SK-N-SH (cell line): ENCODE measurements at regions not wholly inside any gene's neighbourhood (a gene's known extent, or its start where the extent isn't known, plus 50 kb on each side); places are given as distances from the start of the nearest gene placed in this dataset.

Experiments used
- CHD2 ChIP-seq: fragments of 150-350 bp; IDR thresholded peaks from 2 replicates; pipeline ENCODE4 v1.6.1; 2018; ENCODE audit warnings: low read length; ENCODE audit not compliant: partially characterized antibody
- EZH2phosphoT487 ChIP-seq: fragments of 200-600 bp; sonication (generic); IDR thresholded peaks from 2 replicates; pipeline ENCODE4 v1.6.1; 2017; ENCODE audit warnings: low read depth, mixed run types, mild to moderate bottlenecking, antibody characterized with exemption, moderate library complexity, borderline replicate concordance
- NFIC ChIP-seq: IDR thresholded peaks from 2 replicates; pipeline ENCODE4 v1.4.0; 2012; ENCODE audit warnings: borderline replicate concordance
- POLR2AphosphoS5 ChIP-seq: IDR thresholded peaks from 2 replicates; pipeline ENCODE4 v1.6.1; 2012; ENCODE audit warnings: low read depth, low read length
- RAD21 ChIP-seq: IDR thresholded peaks from 2 replicates; pipeline ENCODE4 v1.6.1; 2012; ENCODE audit warnings: mild to moderate bottlenecking, low read length
- RFX5 ChIP-seq: IDR thresholded peaks from 2 replicates; pipeline ENCODE4 v1.6.1; 2012; ENCODE audit warnings: mild to moderate bottlenecking, improper control_type of control experiment, low read length
- RXRA ChIP-seq: IDR thresholded peaks from 2 replicates; pipeline ENCODE4 v1.4.0; 2012; ENCODE audit warnings: low read depth, mild to moderate bottlenecking, borderline replicate concordance
- TAF1 ChIP-seq: IDR thresholded peaks from 2 replicates; pipeline ENCODE4 v1.6.1; 2012; ENCODE audit warnings: low read depth, mild to moderate bottlenecking, low read length, moderate library complexity, borderline replicate concordance
- TCF12 ChIP-seq: IDR thresholded peaks from 2 replicates; pipeline ENCODE4 v1.4.0; 2012
- TF ChIP-seq, protein P1 (sequence below): fragments of 200-600 bp; sonication (generic); IDR thresholded peaks from 2 replicates; pipeline ENCODE4 v1.6.1; 2017; ENCODE audit warnings: antibody characterized with exemption, mild to moderate bottlenecking, moderate library complexity
- TF ChIP-seq, protein P2 (sequence below): IDR thresholded peaks from 2 replicates; pipeline ENCODE4 v1.4.0; 2012; ENCODE audit warnings: low read depth, borderline replicate concordance
- TF ChIP-seq, protein P3 (sequence below): IDR thresholded peaks from 2 replicates; pipeline ENCODE4 v1.6.1; 2012; ENCODE audit warnings: mild to moderate bottlenecking, low read depth, low read length, moderate library complexity
- TF ChIP-seq, protein P4 (sequence below): IDR thresholded peaks from 2 replicates; pipeline ENCODE4 v1.4.0; 2012; ENCODE audit warnings: low read depth
- TF ChIP-seq, protein P5 (sequence below): fragments of 150-350 bp; IDR thresholded peaks from 2 replicates; pipeline ENCODE4 v1.6.1; 2017; ENCODE audit warnings: antibody characterized with exemption, low read length, low read depth, borderline replicate concordance

DNA sequence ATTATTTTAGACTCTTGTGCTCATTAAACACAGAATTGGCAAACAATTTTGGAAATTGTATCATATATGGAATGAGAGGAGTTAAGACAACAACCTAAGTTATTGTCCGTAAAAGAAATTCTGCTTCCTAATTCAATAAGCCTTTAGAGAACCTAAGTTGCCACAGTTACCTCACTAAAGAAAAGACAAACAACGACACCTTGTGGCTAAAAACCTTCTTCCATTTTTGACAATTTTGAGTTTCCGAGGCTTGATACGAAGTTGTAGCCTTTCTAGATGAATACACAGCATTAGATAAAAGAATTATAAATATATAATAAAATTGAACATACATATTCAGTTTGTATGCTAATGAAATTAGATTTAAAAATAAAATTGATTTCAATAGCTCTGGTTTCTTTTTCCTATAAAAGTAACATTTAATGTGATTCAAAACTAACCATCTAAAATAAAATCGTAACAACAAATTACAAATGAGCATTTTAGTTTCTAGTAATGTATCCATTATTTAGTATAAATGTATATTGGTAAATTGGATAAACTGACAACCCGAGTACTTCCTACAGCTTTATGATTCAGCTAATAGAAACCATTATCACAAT lies 275.1 kb downstream of the GPM6A start:
- no peak for TF ChIP-seq CHD2
- no peak for TF ChIP-seq RFX5
- TF ChIP-seq EZH2phosphoT487, result no peak
- TF ChIP-seq TAF1, result no peak
- TF ChIP-seq, protein P1, sequence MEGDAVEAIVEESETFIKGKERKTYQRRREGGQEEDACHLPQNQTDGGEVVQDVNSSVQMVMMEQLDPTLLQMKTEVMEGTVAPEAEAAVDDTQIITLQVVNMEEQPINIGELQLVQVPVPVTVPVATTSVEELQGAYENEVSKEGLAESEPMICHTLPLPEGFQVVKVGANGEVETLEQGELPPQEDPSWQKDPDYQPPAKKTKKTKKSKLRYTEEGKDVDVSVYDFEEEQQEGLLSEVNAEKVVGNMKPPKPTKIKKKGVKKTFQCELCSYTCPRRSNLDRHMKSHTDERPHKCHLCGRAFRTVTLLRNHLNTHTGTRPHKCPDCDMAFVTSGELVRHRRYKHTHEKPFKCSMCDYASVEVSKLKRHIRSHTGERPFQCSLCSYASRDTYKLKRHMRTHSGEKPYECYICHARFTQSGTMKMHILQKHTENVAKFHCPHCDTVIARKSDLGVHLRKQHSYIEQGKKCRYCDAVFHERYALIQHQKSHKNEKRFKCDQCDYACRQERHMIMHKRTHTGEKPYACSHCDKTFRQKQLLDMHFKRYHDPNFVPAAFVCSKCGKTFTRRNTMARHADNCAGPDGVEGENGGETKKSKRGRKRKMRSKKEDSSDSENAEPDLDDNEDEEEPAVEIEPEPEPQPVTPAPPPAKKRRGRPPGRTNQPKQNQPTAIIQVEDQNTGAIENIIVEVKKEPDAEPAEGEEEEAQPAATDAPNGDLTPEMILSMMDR, result peak; percentile 72
- TF ChIP-seq, protein P2, sequence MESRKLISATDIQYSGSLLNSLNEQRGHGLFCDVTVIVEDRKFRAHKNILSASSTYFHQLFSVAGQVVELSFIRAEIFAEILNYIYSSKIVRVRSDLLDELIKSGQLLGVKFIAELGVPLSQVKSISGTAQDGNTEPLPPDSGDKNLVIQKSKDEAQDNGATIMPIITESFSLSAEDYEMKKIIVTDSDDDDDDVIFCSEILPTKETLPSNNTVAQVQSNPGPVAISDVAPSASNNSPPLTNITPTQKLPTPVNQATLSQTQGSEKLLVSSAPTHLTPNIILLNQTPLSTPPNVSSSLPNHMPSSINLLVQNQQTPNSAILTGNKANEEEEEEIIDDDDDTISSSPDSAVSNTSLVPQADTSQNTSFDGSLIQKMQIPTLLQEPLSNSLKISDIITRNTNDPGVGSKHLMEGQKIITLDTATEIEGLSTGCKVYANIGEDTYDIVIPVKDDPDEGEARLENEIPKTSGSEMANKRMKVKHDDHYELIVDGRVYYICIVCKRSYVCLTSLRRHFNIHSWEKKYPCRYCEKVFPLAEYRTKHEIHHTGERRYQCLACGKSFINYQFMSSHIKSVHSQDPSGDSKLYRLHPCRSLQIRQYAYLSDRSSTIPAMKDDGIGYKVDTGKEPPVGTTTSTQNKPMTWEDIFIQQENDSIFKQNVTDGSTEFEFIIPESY, result no peak
- TF ChIP-seq NFIC, result no peak
- TF ChIP-seq, protein P3, sequence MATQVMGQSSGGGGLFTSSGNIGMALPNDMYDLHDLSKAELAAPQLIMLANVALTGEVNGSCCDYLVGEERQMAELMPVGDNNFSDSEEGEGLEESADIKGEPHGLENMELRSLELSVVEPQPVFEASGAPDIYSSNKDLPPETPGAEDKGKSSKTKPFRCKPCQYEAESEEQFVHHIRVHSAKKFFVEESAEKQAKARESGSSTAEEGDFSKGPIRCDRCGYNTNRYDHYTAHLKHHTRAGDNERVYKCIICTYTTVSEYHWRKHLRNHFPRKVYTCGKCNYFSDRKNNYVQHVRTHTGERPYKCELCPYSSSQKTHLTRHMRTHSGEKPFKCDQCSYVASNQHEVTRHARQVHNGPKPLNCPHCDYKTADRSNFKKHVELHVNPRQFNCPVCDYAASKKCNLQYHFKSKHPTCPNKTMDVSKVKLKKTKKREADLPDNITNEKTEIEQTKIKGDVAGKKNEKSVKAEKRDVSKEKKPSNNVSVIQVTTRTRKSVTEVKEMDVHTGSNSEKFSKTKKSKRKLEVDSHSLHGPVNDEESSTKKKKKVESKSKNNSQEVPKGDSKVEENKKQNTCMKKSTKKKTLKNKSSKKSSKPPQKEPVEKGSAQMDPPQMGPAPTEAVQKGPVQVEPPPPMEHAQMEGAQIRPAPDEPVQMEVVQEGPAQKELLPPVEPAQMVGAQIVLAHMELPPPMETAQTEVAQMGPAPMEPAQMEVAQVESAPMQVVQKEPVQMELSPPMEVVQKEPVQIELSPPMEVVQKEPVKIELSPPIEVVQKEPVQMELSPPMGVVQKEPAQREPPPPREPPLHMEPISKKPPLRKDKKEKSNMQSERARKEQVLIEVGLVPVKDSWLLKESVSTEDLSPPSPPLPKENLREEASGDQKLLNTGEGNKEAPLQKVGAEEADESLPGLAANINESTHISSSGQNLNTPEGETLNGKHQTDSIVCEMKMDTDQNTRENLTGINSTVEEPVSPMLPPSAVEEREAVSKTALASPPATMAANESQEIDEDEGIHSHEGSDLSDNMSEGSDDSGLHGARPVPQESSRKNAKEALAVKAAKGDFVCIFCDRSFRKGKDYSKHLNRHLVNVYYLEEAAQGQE, result no peak
- TF ChIP-seq TCF12, result no peak
- TF ChIP-seq RAD21, result peak; percentile 78
- no peak for TF ChIP-seq RXRA
- TF ChIP-seq, protein P4, sequence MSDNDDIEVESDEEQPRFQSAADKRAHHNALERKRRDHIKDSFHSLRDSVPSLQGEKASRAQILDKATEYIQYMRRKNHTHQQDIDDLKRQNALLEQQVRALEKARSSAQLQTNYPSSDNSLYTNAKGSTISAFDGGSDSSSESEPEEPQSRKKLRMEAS, result no peak
- TF ChIP-seq POLR2AphosphoS5, result no peak
- TF ChIP-seq, protein P5, sequence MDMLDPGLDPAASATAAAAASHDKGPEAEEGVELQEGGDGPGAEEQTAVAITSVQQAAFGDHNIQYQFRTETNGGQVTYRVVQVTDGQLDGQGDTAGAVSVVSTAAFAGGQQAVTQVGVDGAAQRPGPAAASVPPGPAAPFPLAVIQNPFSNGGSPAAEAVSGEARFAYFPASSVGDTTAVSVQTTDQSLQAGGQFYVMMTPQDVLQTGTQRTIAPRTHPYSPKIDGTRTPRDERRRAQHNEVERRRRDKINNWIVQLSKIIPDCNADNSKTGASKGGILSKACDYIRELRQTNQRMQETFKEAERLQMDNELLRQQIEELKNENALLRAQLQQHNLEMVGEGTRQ, result no peak
